Smooth muscle cell (in vitro differentiated cells): ENCODE measurements at regions not wholly inside any gene's neighbourhood (a gene's known extent, or its start where the extent isn't known, plus 50 kb on each side); places are given as distances from the start of the nearest gene placed in this dataset.

Experiments used
- DNase-seq: peaks from one replicate; lab custom pipeline; 2025; ENCODE audit not compliant: unreplicated experiment; lab: John Stamatoyannopoulos, UW
- H2AFZ ChIP-seq: fragments of 200-600 bp; sonication (generic); 2 replicates; pipeline ENCODE4 v1.6.0; 2016; ENCODE audit warnings: antibody characterized with exemption, low read depth, mild to moderate bottlenecking
- H3F3A ChIP-seq: fragments of 200-600 bp; sonication (generic); 2 replicates; pipeline ENCODE4 v1.6.0; 2017; ENCODE audit warnings: antibody characterized with exemption, low read depth
- H3K27ac ChIP-seq: fragments of 200-600 bp; sonication (generic); 2 replicates; pipeline ENCODE4 v1.5.1; 2016; ENCODE audit warnings: low read depth, mild to moderate bottlenecking
- H3K27me3 ChIP-seq: fragments of 200-600 bp; sonication (generic); 2 replicates; pipeline ENCODE4 v1.6.1; 2016; ENCODE audit warnings: low read depth, mild to moderate bottlenecking
- H3K36me3 ChIP-seq: fragments of 200-600 bp; sonication (generic); 2 replicates; pipeline ENCODE4 v1.5.1; 2016; ENCODE audit warnings: low read depth
- H3K4me1 ChIP-seq: fragments of 200-600 bp; sonication (generic); 2 replicates; pipeline ENCODE4 v1.5.1; 2016; ENCODE audit warnings: low read depth
- H3K4me2 ChIP-seq: fragments of 200-600 bp; sonication (generic); 2 replicates; pipeline ENCODE4 v1.6.0; 2016; ENCODE audit warnings: mild to moderate bottlenecking
- H3K4me3 ChIP-seq: fragments of 200-600 bp; sonication (generic); 2 replicates; pipeline ENCODE4 v1.5.1; 2016; ENCODE audit warnings: mild to moderate bottlenecking
- H3K79me2 ChIP-seq: fragments of 200-600 bp; sonication (generic); 2 replicates; pipeline ENCODE4 v1.6.0; 2016; ENCODE audit warnings: low read depth, mild to moderate bottlenecking
- H3K9ac ChIP-seq: fragments of 200-600 bp; sonication (generic); 2 replicates; pipeline ENCODE4 v1.6.0; 2016; ENCODE audit warnings: low read depth
- H3K9me3 ChIP-seq: fragments of 200-600 bp; sonication (generic); replicated peaks from 2 replicates; pipeline ENCODE4 v1.5.1; 2016; ENCODE audit warnings: low read depth
- H4K20me1 ChIP-seq: fragments of 200-600 bp; sonication (generic); 2 replicates; pipeline ENCODE4 v1.6.0; 2016; ENCODE audit warnings: low read depth
- WGBS: methylation state at CpG from one replicate; pipeline ENCODE4 v1.1.7; 2016; ENCODE audit warnings: low lambda C conversion rate; 5-methylcytosine and 5-hydroxymethylcytosine counted together
- TF ChIP-seq, protein P1 (sequence below): fragments of 200-600 bp; sonication (generic); IDR thresholded peaks from 2 replicates; pipeline ENCODE4 v1.5.1; 2017; ENCODE audit warnings: borderline replicate concordance, mild to moderate bottlenecking, antibody characterized with exemption; ENCODE audit not compliant: insufficient read depth, poor library complexity, severe bottlenecking

DNA sequence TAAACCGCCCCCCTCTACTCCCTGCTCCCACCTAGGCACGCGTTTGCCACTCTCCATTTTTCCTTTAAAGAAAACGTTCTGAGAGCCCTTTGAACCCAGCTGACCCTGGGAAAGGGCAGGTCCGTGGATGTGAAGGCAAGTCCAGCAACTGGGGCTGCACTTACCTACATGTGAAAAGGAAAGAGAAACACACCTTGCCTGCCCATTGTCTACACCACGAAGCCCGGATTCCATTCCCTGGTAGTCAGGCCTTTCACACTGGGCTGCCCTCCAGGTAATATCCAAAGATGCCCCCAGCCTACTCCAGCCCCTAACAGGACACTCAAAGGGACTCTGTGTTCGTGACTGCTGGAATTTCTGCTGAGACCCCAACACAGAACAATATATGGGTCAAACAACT lies 94.4 kb downstream of the CD83 start:
- TF ChIP-seq, protein P1, sequence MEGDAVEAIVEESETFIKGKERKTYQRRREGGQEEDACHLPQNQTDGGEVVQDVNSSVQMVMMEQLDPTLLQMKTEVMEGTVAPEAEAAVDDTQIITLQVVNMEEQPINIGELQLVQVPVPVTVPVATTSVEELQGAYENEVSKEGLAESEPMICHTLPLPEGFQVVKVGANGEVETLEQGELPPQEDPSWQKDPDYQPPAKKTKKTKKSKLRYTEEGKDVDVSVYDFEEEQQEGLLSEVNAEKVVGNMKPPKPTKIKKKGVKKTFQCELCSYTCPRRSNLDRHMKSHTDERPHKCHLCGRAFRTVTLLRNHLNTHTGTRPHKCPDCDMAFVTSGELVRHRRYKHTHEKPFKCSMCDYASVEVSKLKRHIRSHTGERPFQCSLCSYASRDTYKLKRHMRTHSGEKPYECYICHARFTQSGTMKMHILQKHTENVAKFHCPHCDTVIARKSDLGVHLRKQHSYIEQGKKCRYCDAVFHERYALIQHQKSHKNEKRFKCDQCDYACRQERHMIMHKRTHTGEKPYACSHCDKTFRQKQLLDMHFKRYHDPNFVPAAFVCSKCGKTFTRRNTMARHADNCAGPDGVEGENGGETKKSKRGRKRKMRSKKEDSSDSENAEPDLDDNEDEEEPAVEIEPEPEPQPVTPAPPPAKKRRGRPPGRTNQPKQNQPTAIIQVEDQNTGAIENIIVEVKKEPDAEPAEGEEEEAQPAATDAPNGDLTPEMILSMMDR: no peak
- Histone ChIP-seq H3K9ac (no peak overlapping the region), H3K9me3 (no peaks in the 10 kb centered on the region), H3K4me1 (peaks cover 11% of the 10 kb centered on the region), H3K36me3 (no peaks in the 10 kb centered on the region), H3K4me2 (peak overlapping the region; percentile 99), H3K27ac (no peak overlapping the region), H4K20me1 (no peaks in the 10 kb centered on the region), H3K27me3 (no peaks in the 10 kb centered on the region), H3K4me3 (peak overlapping the region; percentile 78), H2AFZ (no peak overlapping the region), H3K79me2 (no peaks in the 10 kb centered on the region), H3F3A (no peaks in the 10 kb centered on the region)
- 29% methylated on average over 8 of the region's 8 CpGs for WGBS
- no peak for DNase-seq

DNA sequence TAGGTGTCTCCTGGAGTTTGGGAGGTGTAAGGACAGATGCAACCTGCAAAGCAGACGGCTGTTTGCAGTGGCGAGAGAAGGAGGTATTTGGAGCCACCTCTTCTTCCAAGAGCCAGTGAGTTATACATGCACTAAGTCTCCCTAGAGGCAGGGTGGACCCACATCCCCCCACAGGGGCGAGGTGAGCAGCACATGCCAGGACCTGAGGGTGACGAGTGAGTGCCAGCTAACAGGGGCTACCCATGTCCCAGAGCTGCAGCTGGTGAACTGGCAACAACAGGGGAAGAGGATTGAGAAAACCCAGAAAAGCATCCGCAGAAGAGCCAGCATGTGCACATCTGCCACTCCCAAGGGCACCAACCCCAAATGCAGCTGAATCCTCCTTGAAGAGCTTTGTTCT lies 95.1 kb downstream of the CD83 start:
- no peaks in the 10 kb centered on the region for H4K20me1 ChIP-seq
- H3K4me3 ChIP-seq: no peak overlapping the region
- TF ChIP-seq, protein P1: no peak
- no peaks in the 10 kb centered on the region for H3K36me3 ChIP-seq
- no peak overlapping the region for H3K27ac ChIP-seq
- H2AFZ ChIP-seq: no peak overlapping the region
- DNase-seq: no peak
- no peaks in the 10 kb centered on the region for H3F3A ChIP-seq
- no peaks in the 10 kb centered on the region for H3K27me3 ChIP-seq
- no peak overlapping the region for H3K4me2 ChIP-seq
- peaks cover 11% of the 10 kb centered on the region for H3K4me1 ChIP-seq
- no peaks in the 10 kb centered on the region for H3K9me3 ChIP-seq
- no peaks in the 10 kb centered on the region for H3K79me2 ChIP-seq
- no peak overlapping the region for H3K9ac ChIP-seq
- WGBS: 93% methylated on average over 5 of the region's 5 CpGs

DNA sequence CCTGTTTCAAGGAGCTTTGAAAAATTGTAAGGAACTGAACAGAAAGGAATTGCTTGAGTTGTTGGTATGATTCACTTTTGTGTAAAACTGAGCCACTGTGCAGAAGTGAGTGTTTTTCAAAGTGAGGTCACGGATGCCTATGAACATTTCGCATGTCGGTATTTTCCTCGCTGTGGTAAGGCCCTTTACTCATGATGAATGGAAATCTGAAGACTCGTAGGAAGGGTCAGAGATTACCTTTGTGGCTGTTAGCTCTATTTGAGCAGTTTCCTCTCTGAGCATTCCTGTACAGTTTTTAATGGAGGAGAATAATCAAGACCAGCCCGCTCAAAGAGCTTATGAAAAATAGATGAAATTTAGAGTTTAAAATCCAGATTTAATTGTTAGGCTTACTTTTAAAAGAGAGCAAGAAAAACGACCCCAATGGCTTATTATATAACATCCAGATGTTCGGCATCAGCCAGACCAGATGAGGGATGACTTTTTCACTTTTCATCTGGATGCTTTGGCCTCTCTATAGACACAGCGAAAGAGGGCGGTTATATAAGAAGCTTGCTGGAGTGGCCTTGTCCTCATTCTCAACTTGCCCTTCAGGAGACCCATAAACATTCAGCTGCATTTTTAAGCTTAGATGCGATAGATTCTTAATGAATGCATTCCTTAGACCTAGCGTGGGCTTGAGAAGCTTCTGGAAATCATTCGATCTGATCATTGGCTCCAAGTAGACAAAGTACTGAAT lies 99.5 kb downstream of the CD83 start:
- no peaks in the 10 kb centered on the region for H3F3A ChIP-seq
- H3K4me1 ChIP-seq: no peaks in the 10 kb centered on the region
- no peaks in the 10 kb centered on the region for H3K36me3 ChIP-seq
- H3K4me2 ChIP-seq: no peak overlapping the region
- DNase-seq: no peak
- no peaks in the 10 kb centered on the region for H3K9me3 ChIP-seq
- H3K27ac ChIP-seq: no peak overlapping the region
- 89% methylated on average over 13 of the region's 13 CpGs for WGBS
- H3K4me3 ChIP-seq: no peak overlapping the region
- H3K27me3 ChIP-seq: no peaks in the 10 kb centered on the region
- TF ChIP-seq, protein P1: no peak
- no peak overlapping the region for H2AFZ ChIP-seq
- H3K9ac ChIP-seq: no peak overlapping the region
- H4K20me1 ChIP-seq: no peaks in the 10 kb centered on the region
- no peaks in the 10 kb centered on the region for H3K79me2 ChIP-seq
